NCI-H2171 (cell line): ENCODE measurements at regions not wholly inside any gene's neighbourhood (a gene's known extent, or its start where the extent isn't known, plus 50 kb on each side); places are given as distances from the start of the nearest gene placed in this dataset.
"Not testable (repeated sequence)": the region's sequence is repeated elsewhere in the genome, so short reads cannot be mapped to it uniquely, and the experiment has no call there.

ENCODE experiments used
- DNase-seq: peaks from one replicate; lab custom pipeline; 2025; lab: John Stamatoyannopoulos, UW

- DNase-seq, result not testable (repeated sequence)
Observed at GRCh38 chr10:91003379-91003778, 82.5 kb upstream of the ANKRD1 start.

GRCh38 chr10:91005276-91005675, 84.4 kb upstream of the ANKRD1 start:
- DNase-seq, result not testable (repeated sequence)

- DNase-seq, result peak; percentile 22
Observed at GRCh38 chr10:91006001-91006751, 85.3 kb upstream of the ANKRD1 start.

- DNase-seq, result no peak
Observed at GRCh38 chr10:91006752-91007346, 86.0 kb upstream of the ANKRD1 start.

- no peak for DNase-seq
Observed at GRCh38 chr10:91007655-91008054, 86.8 kb upstream of the ANKRD1 start.

GRCh38 chr10:91009121-91009520, 88.2 kb upstream of the ANKRD1 start:
- no peak for DNase-seq

GRCh38 chr10:91010952-91011351, 90.1 kb upstream of the ANKRD1 start:
- no peak for DNase-seq

GRCh38 chr10:91012502-91012901, 91.6 kb upstream of the ANKRD1 start:
- no peak for DNase-seq

- no peak for DNase-seq
Observed at GRCh38 chr10:91013985-91014384, 93.1 kb upstream of the ANKRD1 start.

GRCh38 chr10:91017198-91017597, 96.3 kb upstream of the ANKRD1 start:
- no peak for DNase-seq

GRCh38 chr10:91021901-91022300, 101.0 kb upstream of the ANKRD1 start:
- DNase-seq, result no peak

GRCh38 chr10:91022390-91022789, 101.5 kb upstream of the ANKRD1 start:
- no peak for DNase-seq

- no peak for DNase-seq
Observed at GRCh38 chr10:91022924-91023699, 102.2 kb upstream of the ANKRD1 start.

GRCh38 chr10:91023700-91024398, 103.0 kb upstream of the ANKRD1 start:
- no peak for DNase-seq

- DNase-seq, result no peak
Observed at GRCh38 chr10:91024541-91024940, 103.7 kb upstream of the ANKRD1 start.

GRCh38 chr10:91032611-91033206, 111.8 kb upstream of the ANKRD1 start:
- no peak for DNase-seq

- DNase-seq, result no peak
Observed at GRCh38 chr10:91033324-91033950, 112.5 kb upstream of the ANKRD1 start.

- DNase-seq, result no peak
Observed at GRCh38 chr10:91034042-91034441, 113.2 kb upstream of the ANKRD1 start.

GRCh38 chr10:91034494-91035159, 113.7 kb upstream of the ANKRD1 start:
- peak; percentile 49 for DNase-seq

GRCh38 chr10:91035650-91036292, 114.9 kb upstream of the ANKRD1 start:
- no peak for DNase-seq
